ENCODE measurements at regions not wholly inside any gene's neighbourhood (a gene's known extent, or its start where the extent isn't known, plus 50 kb on each side); places are given as distances from the start of the nearest gene placed in this dataset.

DNA sequence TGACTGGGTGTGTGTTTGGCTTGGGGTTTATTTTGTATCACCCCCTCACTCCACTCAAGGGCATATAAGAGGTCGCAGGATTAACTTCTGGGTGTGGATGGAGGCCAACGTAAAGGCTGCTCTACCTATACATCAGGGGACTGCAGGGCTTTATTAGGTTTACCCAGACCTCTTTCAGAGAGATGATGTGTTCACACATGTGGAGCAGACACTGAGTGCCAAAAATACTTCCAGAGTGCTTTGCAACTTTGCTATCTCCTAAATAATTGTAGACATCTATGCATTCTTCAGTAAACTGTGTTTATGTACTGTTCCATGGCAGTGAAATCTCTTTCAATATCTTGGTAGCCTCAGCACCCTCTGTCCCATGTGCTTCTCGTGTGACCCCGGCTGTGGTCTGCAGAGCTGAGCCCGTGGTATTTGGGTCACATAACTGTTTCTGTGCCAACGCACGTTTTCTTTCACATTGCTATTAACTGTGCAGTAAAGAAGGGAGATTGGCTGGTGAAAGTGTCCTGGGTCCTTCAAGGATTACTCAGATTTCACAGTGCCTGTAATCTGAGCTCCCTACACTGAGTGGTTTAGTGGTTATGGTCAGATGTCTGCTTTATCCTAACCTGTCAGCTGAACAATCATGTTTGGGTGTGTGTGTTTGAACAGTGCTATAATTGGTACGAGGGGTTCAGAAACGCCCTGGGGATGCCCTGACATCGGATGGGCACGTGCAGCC, 208.1 kb downstream of the VAPA start (continued):
- TF ChIP-seq, protein P1, sequence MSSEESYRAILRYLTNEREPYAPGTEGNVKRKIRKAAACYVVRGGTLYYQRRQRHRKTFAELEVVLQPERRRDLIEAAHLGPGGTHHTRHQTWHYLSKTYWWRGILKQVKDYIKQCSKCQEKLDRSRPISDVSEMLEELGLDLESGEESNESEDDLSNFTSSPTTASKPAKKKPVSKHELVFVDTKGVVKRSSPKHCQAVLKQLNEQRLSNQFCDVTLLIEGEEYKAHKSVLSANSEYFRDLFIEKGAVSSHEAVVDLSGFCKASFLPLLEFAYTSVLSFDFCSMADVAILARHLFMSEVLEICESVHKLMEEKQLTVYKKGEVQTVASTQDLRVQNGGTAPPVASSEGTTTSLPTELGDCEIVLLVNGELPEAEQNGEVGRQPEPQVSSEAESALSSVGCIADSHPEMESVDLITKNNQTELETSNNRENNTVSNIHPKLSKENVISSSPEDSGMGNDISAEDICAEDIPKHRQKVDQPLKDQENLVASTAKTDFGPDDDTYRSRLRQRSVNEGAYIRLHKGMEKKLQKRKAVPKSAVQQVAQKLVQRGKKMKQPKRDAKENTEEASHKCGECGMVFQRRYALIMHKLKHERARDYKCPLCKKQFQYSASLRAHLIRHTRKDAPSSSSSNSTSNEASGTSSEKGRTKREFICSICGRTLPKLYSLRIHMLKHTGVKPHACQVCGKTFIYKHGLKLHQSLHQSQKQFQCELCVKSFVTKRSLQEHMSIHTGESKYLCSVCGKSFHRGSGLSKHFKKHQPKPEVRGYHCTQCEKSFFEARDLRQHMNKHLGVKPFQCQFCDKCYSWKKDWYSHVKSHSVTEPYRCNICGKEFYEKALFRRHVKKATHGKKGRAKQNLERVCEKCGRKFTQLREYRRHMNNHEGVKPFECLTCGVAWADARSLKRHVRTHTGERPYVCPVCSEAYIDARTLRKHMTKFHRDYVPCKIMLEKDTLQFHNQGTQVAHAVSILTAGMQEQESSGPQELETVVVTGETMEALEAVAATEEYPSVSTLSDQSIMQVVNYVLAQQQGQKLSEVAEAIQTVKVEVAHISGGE (tag by site-specific recombination; conservative IDR thresholded peaks at IDR 0.05; ENCODE audit: low read depth): 0 out of 2 replicates have a peak, but pooled peaks have one; percentile 9
- TF ChIP-seq, protein P2, sequence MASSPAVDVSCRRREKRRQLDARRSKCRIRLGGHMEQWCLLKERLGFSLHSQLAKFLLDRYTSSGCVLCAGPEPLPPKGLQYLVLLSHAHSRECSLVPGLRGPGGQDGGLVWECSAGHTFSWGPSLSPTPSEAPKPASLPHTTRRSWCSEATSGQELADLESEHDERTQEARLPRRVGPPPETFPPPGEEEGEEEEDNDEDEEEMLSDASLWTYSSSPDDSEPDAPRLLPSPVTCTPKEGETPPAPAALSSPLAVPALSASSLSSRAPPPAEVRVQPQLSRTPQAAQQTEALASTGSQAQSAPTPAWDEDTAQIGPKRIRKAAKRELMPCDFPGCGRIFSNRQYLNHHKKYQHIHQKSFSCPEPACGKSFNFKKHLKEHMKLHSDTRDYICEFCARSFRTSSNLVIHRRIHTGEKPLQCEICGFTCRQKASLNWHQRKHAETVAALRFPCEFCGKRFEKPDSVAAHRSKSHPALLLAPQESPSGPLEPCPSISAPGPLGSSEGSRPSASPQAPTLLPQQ (tag by site-specific recombination; IDR thresholded peaks at IDR 0.05): peak; percentile 73
- TF ChIP-seq, protein P3, sequence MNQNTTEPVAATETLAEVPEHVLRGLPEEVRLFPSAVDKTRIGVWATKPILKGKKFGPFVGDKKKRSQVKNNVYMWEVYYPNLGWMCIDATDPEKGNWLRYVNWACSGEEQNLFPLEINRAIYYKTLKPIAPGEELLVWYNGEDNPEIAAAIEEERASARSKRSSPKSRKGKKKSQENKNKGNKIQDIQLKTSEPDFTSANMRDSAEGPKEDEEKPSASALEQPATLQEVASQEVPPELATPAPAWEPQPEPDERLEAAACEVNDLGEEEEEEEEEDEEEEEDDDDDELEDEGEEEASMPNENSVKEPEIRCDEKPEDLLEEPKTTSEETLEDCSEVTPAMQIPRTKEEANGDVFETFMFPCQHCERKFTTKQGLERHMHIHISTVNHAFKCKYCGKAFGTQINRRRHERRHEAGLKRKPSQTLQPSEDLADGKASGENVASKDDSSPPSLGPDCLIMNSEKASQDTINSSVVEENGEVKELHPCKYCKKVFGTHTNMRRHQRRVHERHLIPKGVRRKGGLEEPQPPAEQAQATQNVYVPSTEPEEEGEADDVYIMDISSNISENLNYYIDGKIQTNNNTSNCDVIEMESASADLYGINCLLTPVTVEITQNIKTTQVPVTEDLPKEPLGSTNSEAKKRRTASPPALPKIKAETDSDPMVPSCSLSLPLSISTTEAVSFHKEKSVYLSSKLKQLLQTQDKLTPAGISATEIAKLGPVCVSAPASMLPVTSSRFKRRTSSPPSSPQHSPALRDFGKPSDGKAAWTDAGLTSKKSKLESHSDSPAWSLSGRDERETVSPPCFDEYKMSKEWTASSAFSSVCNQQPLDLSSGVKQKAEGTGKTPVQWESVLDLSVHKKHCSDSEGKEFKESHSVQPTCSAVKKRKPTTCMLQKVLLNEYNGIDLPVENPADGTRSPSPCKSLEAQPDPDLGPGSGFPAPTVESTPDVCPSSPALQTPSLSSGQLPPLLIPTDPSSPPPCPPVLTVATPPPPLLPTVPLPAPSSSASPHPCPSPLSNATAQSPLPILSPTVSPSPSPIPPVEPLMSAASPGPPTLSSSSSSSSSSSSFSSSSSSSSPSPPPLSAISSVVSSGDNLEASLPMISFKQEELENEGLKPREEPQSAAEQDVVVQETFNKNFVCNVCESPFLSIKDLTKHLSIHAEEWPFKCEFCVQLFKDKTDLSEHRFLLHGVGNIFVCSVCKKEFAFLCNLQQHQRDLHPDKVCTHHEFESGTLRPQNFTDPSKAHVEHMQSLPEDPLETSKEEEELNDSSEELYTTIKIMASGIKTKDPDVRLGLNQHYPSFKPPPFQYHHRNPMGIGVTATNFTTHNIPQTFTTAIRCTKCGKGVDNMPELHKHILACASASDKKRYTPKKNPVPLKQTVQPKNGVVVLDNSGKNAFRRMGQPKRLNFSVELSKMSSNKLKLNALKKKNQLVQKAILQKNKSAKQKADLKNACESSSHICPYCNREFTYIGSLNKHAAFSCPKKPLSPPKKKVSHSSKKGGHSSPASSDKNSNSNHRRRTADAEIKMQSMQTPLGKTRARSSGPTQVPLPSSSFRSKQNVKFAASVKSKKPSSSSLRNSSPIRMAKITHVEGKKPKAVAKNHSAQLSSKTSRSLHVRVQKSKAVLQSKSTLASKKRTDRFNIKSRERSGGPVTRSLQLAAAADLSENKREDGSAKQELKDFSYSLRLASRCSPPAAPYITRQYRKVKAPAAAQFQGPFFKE (tag by site-specific recombination; IDR thresholded peaks at IDR 0.05; ENCODE audit: borderline replicate concordance): no peak
- TF ChIP-seq, protein P4, sequence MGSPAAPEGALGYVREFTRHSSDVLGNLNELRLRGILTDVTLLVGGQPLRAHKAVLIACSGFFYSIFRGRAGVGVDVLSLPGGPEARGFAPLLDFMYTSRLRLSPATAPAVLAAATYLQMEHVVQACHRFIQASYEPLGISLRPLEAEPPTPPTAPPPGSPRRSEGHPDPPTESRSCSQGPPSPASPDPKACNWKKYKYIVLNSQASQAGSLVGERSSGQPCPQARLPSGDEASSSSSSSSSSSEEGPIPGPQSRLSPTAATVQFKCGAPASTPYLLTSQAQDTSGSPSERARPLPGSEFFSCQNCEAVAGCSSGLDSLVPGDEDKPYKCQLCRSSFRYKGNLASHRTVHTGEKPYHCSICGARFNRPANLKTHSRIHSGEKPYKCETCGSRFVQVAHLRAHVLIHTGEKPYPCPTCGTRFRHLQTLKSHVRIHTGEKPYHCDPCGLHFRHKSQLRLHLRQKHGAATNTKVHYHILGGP (tag by site-specific recombination; IDR thresholded peaks at IDR 0.05): no peak
- TF ChIP-seq ZNF776 (tag by site-specific recombination; IDR thresholded peaks at IDR 0.05; ENCODE audit: borderline replicate concordance) (no peak), ZNF10 (tag by site-specific recombination; IDR thresholded peaks at IDR 0.05) (no peak), EGR2 (tag by site-specific recombination; IDR thresholded peaks at IDR 0.05; ENCODE audit: low read depth) (no peak), ZNF341 (tag by site-specific recombination; IDR thresholded peaks at IDR 0.05; ENCODE audit: low read depth) (no peak), WT1 (tag by site-specific recombination; IDR thresholded peaks at IDR 0.05) (peak; percentile 78), ZNF514 (tag by site-specific recombination; IDR thresholded peaks at IDR 0.05) (no peak), ZNF629 (tag by site-specific recombination; IDR thresholded peaks at IDR 0.05) (peak; percentile 38; the same call in 1 of the 2 replicates), IKZF3 (tag by site-specific recombination; IDR thresholded peaks at IDR 0.05) (peak; percentile 48; the same call in 1 of the 2 replicates), GLIS1 (tag by site-specific recombination; IDR thresholded peaks at IDR 0.05) (peak; percentile 79), ZNF335 (tag by site-specific recombination; conservative IDR thresholded peaks at IDR 0.05) (peak; percentile 57), SP2 (tag by site-specific recombination; IDR thresholded peaks at IDR 0.05) (no peak), GLI4 (tag by site-specific recombination; IDR thresholded peaks at IDR 0.05) (no peak), SP7 (tag by site-specific recombination; IDR thresholded peaks at IDR 0.05) (peak; percentile 89), ZFHX2 (tag by site-specific recombination; conservative IDR thresholded peaks at IDR 0.05) (peak; percentile 16; the same call in 1 of the 2 replicates), ZNF366 (tag by site-specific recombination; conservative IDR thresholded peaks at IDR 0.05) (peak; percentile 61), ZBTB8A (tag by site-specific recombination; IDR thresholded peaks at IDR 0.05) (peak; percentile 46; the same call in 1 of the 2 replicates), ZNF221 (tag by site-specific recombination; IDR thresholded peaks at IDR 0.05; ENCODE audit: borderline replicate concordance) (no peak), ZBTB21 (tag by site-specific recombination; IDR thresholded peaks at IDR 0.05) (no peak)
- TF ChIP-seq, protein P5, sequence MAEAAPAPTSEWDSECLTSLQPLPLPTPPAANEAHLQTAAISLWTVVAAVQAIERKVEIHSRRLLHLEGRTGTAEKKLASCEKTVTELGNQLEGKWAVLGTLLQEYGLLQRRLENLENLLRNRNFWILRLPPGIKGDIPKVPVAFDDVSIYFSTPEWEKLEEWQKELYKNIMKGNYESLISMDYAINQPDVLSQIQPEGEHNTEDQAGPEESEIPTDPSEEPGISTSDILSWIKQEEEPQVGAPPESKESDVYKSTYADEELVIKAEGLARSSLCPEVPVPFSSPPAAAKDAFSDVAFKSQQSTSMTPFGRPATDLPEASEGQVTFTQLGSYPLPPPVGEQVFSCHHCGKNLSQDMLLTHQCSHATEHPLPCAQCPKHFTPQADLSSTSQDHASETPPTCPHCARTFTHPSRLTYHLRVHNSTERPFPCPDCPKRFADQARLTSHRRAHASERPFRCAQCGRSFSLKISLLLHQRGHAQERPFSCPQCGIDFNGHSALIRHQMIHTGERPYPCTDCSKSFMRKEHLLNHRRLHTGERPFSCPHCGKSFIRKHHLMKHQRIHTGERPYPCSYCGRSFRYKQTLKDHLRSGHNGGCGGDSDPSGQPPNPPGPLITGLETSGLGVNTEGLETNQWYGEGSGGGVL (tag by site-specific recombination; IDR thresholded peaks at IDR 0.05): 0 out of 2 replicates have a peak, but pooled peaks have one; percentile 20
- TF ChIP-seq, protein P6, sequence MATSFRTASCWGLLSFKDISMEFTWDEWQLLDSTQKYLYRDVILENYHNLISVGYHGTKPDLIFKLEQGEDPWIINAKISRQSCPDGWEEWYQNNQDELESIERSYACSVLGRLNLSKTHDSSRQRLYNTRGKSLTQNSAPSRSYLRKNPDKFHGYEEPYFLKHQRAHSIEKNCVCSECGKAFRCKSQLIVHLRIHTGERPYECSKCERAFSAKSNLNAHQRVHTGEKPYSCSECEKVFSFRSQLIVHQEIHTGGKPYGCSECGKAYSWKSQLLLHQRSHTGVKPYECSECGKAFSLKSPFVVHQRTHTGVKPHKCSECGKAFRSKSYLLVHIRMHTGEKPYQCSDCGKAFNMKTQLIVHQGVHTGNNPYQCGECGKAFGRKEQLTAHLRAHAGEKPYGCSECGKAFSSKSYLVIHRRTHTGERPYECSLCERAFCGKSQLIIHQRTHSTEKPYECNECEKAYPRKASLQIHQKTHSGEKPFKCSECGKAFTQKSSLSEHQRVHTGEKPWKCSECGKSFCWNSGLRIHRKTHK (tag by site-specific recombination; IDR thresholded peaks at IDR 0.05): no peak
